Right forelimb (tissue), 1 donor: ENCODE measurements at regions not wholly inside any gene's neighbourhood (a gene's known extent, or its start where the extent isn't known, plus 50 kb on each side); places are given as distances from the start of the nearest gene placed in this dataset.

Experiments
- DNase-seq: peaks from one replicate; pipeline ENCODE4 v3.0.0-alpha.2; 2018

GRCh38 chr4:41318839-41319530, 62.3 kb downstream of the UCHL1 start:
- no peak for DNase-seq

- no peak for DNase-seq
Measured at GRCh38 chr4:41319553-41319952, 62.8 kb downstream of the UCHL1 start.

- no peak for DNase-seq
Measured at GRCh38 chr4:41320278-41320677, 63.5 kb downstream of the UCHL1 start.

DNA sequence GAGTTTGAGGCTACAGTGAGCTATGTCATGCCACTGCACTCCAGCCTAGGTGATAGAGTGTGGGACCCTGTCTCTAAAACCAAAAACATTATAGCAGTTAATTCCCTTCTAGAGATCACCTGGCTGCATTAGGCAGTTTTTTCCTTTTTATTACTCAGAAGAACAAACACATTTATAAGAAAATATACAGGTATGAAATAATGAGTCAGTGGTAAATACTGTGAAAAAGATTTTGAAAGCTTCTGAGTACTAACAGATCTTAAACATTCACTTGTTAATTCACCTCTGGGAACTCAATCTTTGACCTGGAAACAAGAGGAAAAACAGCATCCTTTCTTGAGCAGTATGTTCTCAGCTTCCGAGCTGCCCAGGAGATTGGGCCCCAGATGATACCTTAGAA, 64.1 kb downstream of the UCHL1 start:
- no peak for DNase-seq

- no peak for DNase-seq
Measured at GRCh38 chr4:41321216-41321945, 64.7 kb downstream of the UCHL1 start.

DNA sequence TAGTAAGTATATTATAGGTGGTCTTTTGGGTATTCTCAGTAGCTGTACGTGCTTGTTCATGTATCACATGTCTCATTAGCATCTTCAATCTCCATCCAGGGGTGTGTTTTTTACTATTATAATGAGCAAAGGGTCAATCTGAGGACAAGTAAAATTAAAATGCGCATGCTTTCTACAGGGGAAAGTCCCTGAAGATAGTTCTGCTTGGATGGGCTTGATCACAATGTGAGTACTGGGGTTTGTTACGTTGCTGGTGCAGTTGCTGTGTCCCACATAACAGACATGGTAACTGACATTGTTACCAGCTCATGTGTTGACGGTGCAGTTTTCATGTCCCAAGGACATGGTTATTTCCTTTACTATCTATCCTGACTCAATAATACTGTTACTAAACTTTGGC, 65.9 kb downstream of the UCHL1 start:
- no peak for DNase-seq

- no peak for DNase-seq
Measured at GRCh38 chr4:41323179-41323578, 66.5 kb downstream of the UCHL1 start.

DNA sequence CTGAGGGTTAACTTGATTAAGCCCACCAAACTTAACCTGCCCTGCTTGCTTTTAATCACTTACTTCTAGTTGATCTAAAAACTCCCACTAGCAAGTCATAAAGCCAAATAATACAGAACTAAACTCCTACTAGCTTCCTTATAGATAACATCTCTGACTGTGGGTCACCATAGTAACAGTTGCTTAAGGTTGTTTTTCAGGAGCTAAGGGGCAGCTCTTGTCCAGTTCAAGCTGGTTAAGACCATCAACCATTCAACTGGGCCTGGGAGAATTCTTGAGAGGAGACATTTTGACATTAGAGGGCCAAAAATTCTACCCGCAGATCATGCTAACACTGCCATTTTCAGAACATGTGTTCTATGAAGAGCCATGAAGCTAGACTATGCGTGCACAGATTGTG, 67.0 kb downstream of the UCHL1 start:
- no peak for DNase-seq

DNA sequence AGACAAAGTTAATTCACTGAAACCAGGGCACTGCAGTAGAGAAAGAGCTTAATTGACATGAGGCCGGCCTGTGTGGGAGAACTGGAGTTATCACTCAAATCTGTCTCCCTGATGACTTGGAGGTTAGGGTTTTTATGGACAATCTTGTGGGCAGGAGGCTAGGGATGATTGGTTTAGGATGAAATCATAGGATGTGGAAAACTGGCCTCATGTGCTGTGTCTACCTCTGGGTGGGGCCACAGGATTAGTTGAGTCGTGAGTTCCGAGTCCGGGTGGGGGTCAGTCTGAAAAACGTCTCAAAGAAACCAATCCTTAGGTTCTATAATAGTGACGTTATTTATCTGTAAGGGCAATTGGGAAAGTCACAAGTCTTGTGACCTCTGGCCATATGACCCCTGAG, 68.1 kb downstream of the UCHL1 start:
- DNase-seq, result no peak

- DNase-seq, result no peak
Measured at GRCh38 chr4:41325901-41326300, 69.2 kb downstream of the UCHL1 start.

- no peak for DNase-seq
Measured at GRCh38 chr4:41326776-41327175, 70.0 kb downstream of the UCHL1 start.

DNA sequence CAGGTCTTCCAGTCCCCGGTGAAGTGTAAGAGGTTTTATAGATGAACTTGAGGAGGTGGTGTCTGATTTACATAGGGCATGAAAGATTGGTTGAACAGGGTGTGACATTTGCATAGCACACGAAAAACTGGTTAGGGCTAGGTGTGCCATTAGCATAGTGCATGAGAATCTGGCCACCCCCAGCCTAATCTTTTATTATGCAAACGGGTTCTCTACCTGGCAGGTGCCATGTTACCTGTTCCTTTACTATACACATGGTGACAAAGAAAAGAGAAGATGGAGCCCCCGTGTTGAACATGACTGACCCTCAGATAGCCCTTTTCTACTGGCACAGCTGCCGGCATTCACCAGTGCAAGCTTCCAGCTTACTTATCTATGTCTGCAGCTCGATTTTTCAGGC, 71.0 kb downstream of the UCHL1 start:
- DNase-seq, result no peak

DNA sequence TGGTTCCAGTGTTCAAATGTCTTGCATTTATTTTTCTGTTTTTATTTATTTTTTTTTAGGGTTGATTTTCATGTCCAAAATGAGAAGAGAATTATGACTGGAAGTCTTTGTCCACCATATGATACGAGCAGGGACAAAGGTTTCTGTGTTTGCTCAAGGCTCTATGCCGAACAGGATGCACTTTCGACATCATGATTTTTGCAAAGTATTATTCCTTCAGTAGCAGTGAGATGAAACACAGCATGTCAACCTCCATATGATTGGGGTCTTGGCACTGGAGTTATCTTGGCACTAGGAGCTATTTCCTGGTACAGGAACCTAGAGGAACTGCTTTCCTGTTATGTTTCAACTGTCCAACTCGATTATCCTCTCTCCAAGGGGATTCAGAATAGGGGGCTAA, 72.6 kb downstream of the UCHL1 start:
- no peak for DNase-seq

DNA sequence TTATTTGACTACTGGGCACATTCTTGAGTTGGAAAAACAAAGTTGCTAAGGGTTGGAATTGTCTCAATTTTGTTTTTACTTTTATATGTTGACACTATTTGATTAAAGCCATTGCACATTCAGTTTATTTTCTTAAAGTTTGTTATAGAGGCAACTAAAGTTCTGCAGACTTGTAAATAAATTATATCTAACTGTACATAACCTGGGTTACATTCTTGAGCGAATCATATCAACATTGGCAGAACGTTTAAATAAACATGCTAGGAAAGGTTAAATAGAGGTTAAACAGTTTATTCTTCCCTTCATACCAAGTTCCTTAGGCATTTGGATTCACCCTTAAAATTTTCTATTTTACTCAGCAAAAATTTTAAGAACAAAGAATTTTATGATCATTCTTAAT, 74.5 kb downstream of the UCHL1 start:
- no peak for DNase-seq

GRCh38 chr4:41332510-41333054, 75.9 kb downstream of the UCHL1 start:
- DNase-seq, result no peak

GRCh38 chr4:41334182-41334581, 77.5 kb downstream of the UCHL1 start:
- DNase-seq, result no peak

GRCh38 chr4:41339812-41340809, 83.4 kb downstream of the UCHL1 start:
- peak; percentile 48 for DNase-seq

DNA sequence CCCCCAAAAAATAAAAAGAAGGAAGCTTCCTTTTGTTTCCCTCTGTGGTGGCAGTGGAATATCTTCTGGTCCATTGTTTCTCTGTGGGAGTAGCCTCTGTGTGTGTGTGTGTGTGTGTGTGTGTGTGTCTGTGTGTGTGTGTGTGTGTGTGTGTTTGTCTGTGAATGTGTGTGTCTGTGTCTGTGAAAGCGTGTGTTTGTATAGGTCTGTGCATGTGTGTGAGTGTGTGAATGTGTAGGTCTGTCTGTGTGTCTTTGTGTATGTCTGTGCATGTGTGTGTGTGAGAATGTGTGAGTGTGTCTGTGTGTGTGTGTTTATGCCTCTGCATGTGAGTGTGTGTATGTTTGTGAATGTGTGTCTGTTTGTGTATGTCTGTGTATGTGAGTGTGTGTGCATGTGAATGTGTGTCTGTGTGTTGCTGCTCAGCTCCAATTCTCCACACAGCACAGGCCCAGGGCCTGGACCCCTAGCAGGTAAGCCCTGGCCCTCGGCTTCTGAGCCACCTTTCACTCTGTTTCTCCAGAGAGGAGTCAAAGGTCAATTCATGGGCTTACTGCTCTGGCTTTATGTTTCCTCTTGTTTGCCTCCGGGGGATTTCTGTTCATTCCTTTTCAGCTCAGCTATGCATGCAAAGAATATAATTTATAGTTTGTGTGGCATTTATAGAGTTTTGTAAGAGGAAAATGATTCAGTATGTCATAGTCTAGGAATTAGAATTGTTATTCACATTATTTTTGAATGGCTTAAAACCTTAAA, 89.8 kb downstream of the UCHL1 start:
- DNase-seq, result no peak

GRCh38 chr4:41349021-41349420, 92.3 kb downstream of the UCHL1 start:
- no peak for DNase-seq

- no peak for DNase-seq
Measured at GRCh38 chr4:41358647-41359421, 102.1 kb downstream of the UCHL1 start.

- no peak for DNase-seq
Measured at GRCh38 chr4:41359422-41359775, 102.7 kb downstream of the UCHL1 start.

GRCh38 chr4:41359836-41360213, 103.1 kb downstream of the UCHL1 start:
- DNase-seq, result no peak
